LoVo (cell line): ENCODE measurements at regions not wholly inside any gene's neighbourhood (a gene's known extent, or its start where the extent isn't known, plus 50 kb on each side); places are given as distances from the start of the nearest gene placed in this dataset.
A peak's percentile ranks its signal among the peaks of the same experiment; 100 is the strongest.
"Not testable (repeated sequence)": the region's sequence is repeated elsewhere in the genome, so short reads cannot be mapped to it uniquely, and the experiment has no call there.

Experiments
- DNase-seq: peaks from one replicate; pipeline ENCODE4 v3.0.0-alpha.2; 2016; ENCODE audit warnings: low spot score

DNA sequence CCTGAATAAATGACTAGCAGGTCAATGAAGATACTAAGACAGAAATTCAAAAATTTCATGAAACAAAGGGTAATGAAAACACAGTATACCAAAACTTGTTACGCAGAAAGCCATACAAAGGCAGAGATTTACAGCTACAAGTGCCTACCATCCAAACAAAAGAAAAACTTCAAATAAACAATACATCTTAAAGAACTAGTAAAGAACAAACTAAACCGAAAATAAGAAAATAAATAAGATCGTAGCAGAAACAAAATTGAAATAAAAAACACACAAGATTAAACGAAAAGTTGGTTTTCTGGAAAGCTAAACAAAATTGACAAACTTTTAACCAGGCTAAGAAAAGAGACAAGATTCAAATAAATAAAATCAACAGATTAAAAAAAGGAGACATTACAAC is 51.5 kb downstream of the VPREB1 start:
- DNase-seq = not testable (repeated sequence)

- DNase-seq = peak; percentile 11
These were observed 52.7 kb downstream of the VPREB1 start for GRCh38 chr22:22297159-22297793.

GRCh38 chr22:22297794-22298653 is 53.4 kb downstream of the VPREB1 start:
- peak; percentile 72 for DNase-seq

GRCh38 chr22:22298654-22299009 is 54.0 kb downstream of the VPREB1 start:
- DNase-seq = not testable (repeated sequence)

DNA sequence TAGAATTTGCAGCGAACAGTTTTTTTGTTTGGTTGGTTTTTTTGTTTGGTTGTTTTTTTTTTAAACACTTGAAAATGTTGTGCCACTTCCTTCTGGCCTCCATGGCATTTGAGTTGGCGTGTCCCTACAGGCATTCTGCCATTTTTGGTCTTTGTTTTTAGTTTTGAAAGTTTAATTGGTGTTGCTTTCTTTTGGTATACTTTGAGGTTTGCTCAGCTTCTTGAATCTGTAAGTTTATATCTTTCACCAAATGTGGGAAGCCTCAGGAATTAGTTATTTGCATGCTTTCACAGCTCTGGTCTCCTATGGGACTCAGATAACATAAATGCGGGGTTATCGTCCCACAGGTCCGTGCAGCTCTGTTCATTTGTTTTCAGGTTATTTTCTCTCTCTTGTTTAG is 55.9 kb downstream of the VPREB1 start:
- not testable (repeated sequence) for DNase-seq

DNA sequence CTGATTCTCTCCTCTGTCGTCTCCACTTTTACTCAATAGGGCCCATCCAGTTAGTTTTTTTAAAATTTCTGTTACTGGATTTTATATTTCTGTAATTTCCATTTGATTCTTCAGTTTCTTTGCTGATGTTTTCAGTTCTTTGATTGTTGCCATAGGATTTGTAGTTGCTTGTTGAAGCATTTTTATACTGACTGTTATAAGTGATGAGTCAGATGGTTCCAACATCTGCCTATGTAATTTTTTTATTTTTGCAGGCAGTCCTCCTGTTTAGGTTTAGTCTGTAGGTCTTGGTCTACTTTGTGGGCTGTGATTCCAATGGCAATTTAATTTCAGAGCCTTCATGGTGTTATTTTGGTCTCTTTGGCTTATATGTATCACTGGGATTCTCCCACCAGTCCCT is 56.4 kb downstream of the VPREB1 start:
- not testable (repeated sequence) for DNase-seq

GRCh38 chr22:22316589-22316988 is 72.0 kb downstream of the VPREB1 start:
- DNase-seq = no peak

DNA sequence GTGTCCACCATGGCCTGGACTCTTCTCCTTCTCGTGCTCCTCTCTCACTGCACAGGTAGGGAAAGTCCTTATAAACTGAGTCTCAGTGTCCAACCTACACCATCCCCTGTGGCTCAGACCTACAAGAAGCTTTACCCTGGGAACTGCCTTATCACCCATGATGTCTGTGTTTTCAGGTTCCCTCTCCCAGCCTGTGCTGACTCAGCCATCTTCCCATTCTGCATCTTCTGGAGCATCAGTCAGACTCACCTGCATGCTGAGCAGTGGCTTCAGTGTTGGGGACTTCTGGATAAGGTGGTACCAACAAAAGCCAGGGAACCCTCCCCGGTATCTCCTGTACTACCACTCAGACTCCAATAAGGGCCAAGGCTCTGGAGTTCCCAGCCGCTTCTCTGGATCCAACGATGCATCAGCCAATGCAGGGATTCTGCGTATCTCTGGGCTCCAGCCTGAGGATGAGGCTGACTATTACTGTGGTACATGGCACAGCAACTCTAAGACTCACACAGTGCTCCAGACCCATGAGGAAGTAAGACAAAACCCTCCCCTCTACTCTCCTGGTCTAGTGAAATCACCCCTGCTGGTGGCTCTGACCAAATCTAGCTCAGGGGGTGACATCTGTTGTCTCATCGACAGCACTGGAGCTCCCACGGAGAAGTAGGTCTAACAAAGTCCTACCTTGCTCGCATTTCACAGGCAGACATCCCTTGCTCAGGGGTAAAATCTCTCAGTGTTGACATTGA is 74.3 kb downstream of the VPREB1 start:
- DNase-seq = no peak

GRCh38 chr22:22321743-22322611 is 77.4 kb downstream of the VPREB1 start:
- DNase-seq = peak; percentile 62

GRCh38 chr22:22322792-22323191 is 78.2 kb downstream of the VPREB1 start:
- no peak for DNase-seq

- no peak for DNase-seq
These were observed 83.1 kb downstream of the VPREB1 start for GRCh38 chr22:22327723-22328122.

GRCh38 chr22:22329792-22330191 is 85.2 kb downstream of the VPREB1 start:
- DNase-seq = no peak

DNA sequence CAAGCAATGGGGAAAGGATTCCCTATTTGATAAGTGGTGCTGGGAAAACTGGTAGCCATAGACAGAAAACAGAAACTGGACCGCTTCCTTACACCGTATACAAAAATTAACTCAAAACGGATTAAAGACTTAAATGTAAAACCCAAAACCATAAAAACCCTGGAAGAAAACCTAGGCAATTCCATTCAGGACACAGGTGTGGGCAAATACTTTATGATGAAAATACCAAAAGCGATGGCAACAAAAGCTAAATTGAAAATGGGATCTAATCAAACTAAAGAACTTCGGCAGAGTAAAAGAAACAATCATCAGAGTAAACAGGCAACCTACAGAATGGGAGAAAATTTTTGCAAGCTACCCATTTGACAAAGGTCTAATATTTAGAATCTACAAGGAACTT is 91.1 kb downstream of the VPREB1 start:
- not testable (repeated sequence) for DNase-seq

GRCh38 chr22:22336333-22336732 is 91.7 kb downstream of the VPREB1 start:
- DNase-seq = not testable (repeated sequence)

DNA sequence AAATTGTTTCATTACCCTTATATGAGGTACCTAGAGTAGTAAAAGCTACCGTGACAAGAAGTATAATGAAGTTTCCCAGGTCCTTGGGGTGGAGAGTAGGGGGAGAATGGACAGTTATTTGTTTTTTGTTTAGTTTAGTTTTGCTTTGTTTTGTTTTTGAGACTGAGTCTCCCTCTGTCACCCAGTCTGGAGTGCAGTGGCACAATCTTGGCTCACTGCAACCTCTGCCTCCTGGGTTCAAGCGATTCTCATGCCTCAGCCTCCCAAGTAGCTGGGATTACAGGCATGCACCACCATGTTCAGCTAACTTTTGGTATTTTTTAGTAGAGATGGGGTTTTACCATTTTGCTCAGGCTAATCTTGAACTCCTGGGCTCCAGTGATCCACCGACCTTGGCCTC is 94.2 kb downstream of the VPREB1 start:
- not testable (repeated sequence) for DNase-seq

DNA sequence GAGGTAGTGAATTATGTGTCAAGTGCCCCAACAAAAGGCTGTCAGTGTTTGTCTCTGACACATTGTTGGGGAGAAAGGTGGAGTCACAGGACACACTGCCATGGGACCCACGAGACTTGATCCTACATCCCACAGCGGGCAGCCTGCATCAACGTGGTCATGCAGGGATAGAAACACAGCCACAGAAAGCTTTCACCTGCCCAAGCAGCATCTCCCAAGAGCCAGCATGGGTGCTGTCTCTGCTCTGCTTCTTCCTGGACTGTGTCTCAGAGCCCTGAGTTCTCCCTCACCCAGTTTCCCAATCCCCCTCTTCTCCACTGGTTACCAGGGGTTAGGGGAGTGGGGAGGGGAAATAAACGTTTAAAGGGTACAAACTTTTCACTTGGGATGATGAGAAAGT is 97.2 kb downstream of the VPREB1 start:
- DNase-seq = no peak

- DNase-seq = peak; percentile 74
These were observed 98.4 kb downstream of the VPREB1 start for GRCh38 chr22:22342697-22343580.

GRCh38 chr22:22343581-22344296 is 99.2 kb downstream of the VPREB1 start:
- no peak for DNase-seq

GRCh38 chr22:22344430-22344829 is 99.8 kb downstream of the VPREB1 start:
- DNase-seq = no peak

GRCh38 chr22:22345781-22346180 is 101.2 kb downstream of the VPREB1 start:
- DNase-seq = no peak
